OCI-LY3 (cell line): ENCODE measurements at regions not wholly inside any gene's neighbourhood (a gene's known extent, or its start where the extent isn't known, plus 50 kb on each side); places are given as distances from the start of the nearest gene placed in this dataset.

Experiments
- H2AFZ ChIP-seq: fragments of 200-600, 300-600 bp; shearing (Covaris generic); 2 replicates; pipeline ENCODE4 v1.6.0; 2014; ENCODE audit warnings: antibody characterized with exemption, low read depth, low read length
- H3K27ac ChIP-seq: fragments of 200-600, 300-600 bp; sonication (generic); 2 replicates; pipeline ENCODE4 v1.5.1; 2014; ENCODE audit warnings: mild to moderate bottlenecking, low read length, moderate library complexity, mixed read lengths
- H3K27me3 ChIP-seq: fragments of 200-600, 300-600 bp; sonication (generic); 2 replicates; pipeline ENCODE4 v1.6.1; 2014; ENCODE audit warnings: low read depth, low read length, mixed read lengths
- H3K36me3 ChIP-seq: fragments of 200-600, 300-600 bp; sonication (generic); replicated peaks from 2 replicates; pipeline ENCODE3; 2014; ENCODE audit warnings: low read depth, low read length, mixed read lengths
- H3K4me1 ChIP-seq: fragments of 300-600, 200-600 bp; sonication (generic); 2 replicates; pipeline ENCODE4 v1.6.1; 2014; ENCODE audit warnings: low read length, mixed read lengths
- H3K4me2 ChIP-seq: fragments of 200-600, 300-600 bp; sonication (generic); 2 replicates; pipeline ENCODE4 v1.6.1; 2014; ENCODE audit warnings: low read length, mixed read lengths
- H3K4me3 ChIP-seq: fragments of 300-600, 200-600 bp; sonication (generic); 2 replicates; pipeline ENCODE4 v1.5.1; 2014; ENCODE audit warnings: antibody characterized with exemption, mild to moderate bottlenecking, low read length, moderate library complexity
- H3K79me2 ChIP-seq: fragments of 300-600, 200-600 bp; shearing (Covaris generic); 2 replicates; pipeline ENCODE4 v1.6.1; 2014; ENCODE audit warnings: mild to moderate bottlenecking, low read length, mixed read lengths
- H3K9ac ChIP-seq: fragments of 300-600, 200-600 bp; shearing (Covaris generic); 2 replicates; pipeline ENCODE4 v1.6.0; 2014; ENCODE audit warnings: mild to moderate bottlenecking, low read length, moderate library complexity
- H3K9me3 ChIP-seq: fragments of 200-600, 300-600 bp; shearing (Covaris generic); 2 replicates; pipeline ENCODE4 v1.6.1; 2014; ENCODE audit warnings: low read length, mixed read lengths; ENCODE audit not compliant: insufficient read depth
- H4K20me1 ChIP-seq: fragments of 200-600, 300-600 bp; sonication (generic); 2 replicates; pipeline ENCODE4 v1.6.1; 2016; ENCODE audit warnings: low read length, mixed read lengths; ENCODE audit not compliant: insufficient read depth
- CTCF ChIP-seq: fragments of 200-600, 300-600 bp; sonication (generic); IDR thresholded peaks from 2 replicates; pipeline ENCODE4 v1.5.1; 2014; ENCODE audit warnings: antibody characterized with exemption, low read length, low read depth
- EZH2phosphoT487 ChIP-seq: fragments of 200-600 bp; shearing (Covaris generic); IDR thresholded peaks from 2 replicates; pipeline ENCODE4 v1.6.1; 2018; ENCODE audit warnings: antibody characterized with exemption, mixed run types, low read depth

GRCh38 chr12:25337916-25338315 lies 87.2 kb upstream of the KRAS start:
- peaks cover 19% of the 10 kb centered on the region for H3K4me1 ChIP-seq
- H4K20me1 ChIP-seq: no peaks in the 10 kb centered on the region
- no peak for TF ChIP-seq EZH2phosphoT487
- no peak for TF ChIP-seq CTCF
- no peaks in the 10 kb centered on the region for H3K36me3 ChIP-seq
- no peak overlapping the region for H3K9ac ChIP-seq
- no peak overlapping the region for H3K27ac ChIP-seq
- no peaks in the 10 kb centered on the region for H3K27me3 ChIP-seq
- no peak overlapping the region for H3K4me3 ChIP-seq
- H2AFZ ChIP-seq: no peak overlapping the region
- no peak overlapping the region for H3K4me2 ChIP-seq
- no peaks in the 10 kb centered on the region for H3K9me3 ChIP-seq
- H3K79me2 ChIP-seq: no peaks in the 10 kb centered on the region

- Histone ChIP-seq H3K4me1 (peaks cover 43% of the 10 kb centered on the region), H3K27me3 (no peaks in the 10 kb centered on the region), H2AFZ (no peak overlapping the region), H3K9ac (no peak overlapping the region), H3K4me2 (peak overlapping the region; percentile 45), H3K4me3 (no peak overlapping the region; the same call in 1 of the 2 replicates), H3K36me3 (no peaks in the 10 kb centered on the region), H3K79me2 (no peaks in the 10 kb centered on the region), H4K20me1 (no peaks in the 10 kb centered on the region), H3K27ac (no peak overlapping the region), H3K9me3 (no peaks in the 10 kb centered on the region)
- TF ChIP-seq CTCF: no peak
- no peak for TF ChIP-seq EZH2phosphoT487
Observed at GRCh38 chr12:25332143-25332542, 81.4 kb upstream of the KRAS start.

DNA sequence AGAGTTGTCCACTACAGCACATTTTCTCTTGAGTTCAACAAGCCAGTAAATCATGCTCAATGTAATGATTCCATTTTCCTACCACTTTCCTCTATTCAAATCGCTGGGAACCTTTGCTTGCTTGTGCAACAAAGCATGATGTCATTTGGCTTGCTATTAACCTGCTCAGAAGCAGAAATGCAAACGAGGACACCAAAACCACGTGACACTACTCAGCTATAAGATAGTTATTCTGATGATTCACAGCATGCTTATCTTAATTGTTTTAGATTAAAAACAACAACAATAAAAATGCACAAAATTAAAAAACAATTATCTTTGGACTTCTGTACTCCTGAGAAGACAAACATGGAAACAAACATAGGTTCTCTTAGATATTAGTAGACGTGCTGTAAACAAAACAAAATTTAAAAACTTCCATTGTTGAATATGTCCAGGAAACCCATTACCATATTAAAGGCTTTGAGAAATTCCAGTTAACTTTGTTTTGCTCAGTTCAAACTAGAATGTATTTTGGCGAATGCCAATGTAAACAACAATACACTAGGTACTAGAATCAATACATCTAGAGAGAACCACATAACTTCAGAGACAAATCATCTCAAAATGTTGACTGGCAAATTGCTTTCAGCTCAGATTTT lies 77.5 kb upstream of the KRAS start:
- no peaks in the 10 kb centered on the region for H3K36me3 ChIP-seq
- no peaks in the 10 kb centered on the region for H4K20me1 ChIP-seq
- no peaks in the 10 kb centered on the region for H3K27me3 ChIP-seq
- H3K4me3 ChIP-seq: no peak overlapping the region
- no peaks in the 10 kb centered on the region for H3K79me2 ChIP-seq
- H3K9me3 ChIP-seq: no peaks in the 10 kb centered on the region
- H3K9ac ChIP-seq: no peak overlapping the region
- H3K27ac ChIP-seq: no peak overlapping the region
- peak overlapping the region; percentile 28; the same call in 1 of the 2 replicates for H2AFZ ChIP-seq
- TF ChIP-seq CTCF (no peak), EZH2phosphoT487 (no peak)
- peaks cover 46% of the 10 kb centered on the region for H3K4me1 ChIP-seq
- peak overlapping the region; percentile 37 for H3K4me2 ChIP-seq

DNA sequence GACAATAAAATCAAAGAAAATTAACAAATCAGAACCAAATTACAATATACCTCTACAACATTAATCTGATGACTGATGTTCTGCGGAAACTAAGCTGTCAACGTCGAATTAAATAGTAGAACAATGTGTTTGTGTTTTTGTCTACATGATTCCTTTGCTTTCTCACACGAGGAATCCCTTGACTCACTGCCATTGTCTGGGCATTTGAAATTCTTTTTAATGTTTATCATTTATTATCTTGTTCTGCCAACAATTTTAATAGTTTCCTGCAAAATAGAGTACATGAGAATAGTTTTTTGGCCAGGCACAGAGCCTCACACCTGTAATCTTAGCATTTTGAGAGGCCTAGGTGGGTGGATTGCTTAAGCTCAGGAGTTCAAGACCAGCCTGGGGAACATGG lies 76.6 kb upstream of the KRAS start:
- no peaks in the 10 kb centered on the region for H3K9me3 ChIP-seq
- H4K20me1 ChIP-seq: no peaks in the 10 kb centered on the region
- H3K4me1 ChIP-seq: peaks cover 46% of the 10 kb centered on the region
- TF ChIP-seq EZH2phosphoT487 (no peak), CTCF (no peak)
- H3K79me2 ChIP-seq: no peaks in the 10 kb centered on the region
- H2AFZ ChIP-seq: no peak overlapping the region
- no peak overlapping the region for H3K4me3 ChIP-seq
- H3K9ac ChIP-seq: no peak overlapping the region
- no peaks in the 10 kb centered on the region for H3K27me3 ChIP-seq
- no peaks in the 10 kb centered on the region for H3K36me3 ChIP-seq
- H3K4me2 ChIP-seq: no peak overlapping the region
- no peak overlapping the region for H3K27ac ChIP-seq
